ENCODE measurements at regions not wholly inside any gene's neighbourhood (a gene's known extent, or its start where the extent isn't known, plus 50 kb on each side); places are given as distances from the start of the nearest gene placed in this dataset.
"Not testable (repeated sequence)": the region's sequence is repeated elsewhere in the genome, so short reads cannot be mapped to it uniquely, and the experiment has no call there.

- not testable (repeated sequence) for DNase-seq
Observed at GRCh38 chr10:129213996-129214395, 253.0 kb upstream of the MGMT start.

- no peak for DNase-seq
Observed at GRCh38 chr10:129219364-129219763, 247.7 kb upstream of the MGMT start.

DNA sequence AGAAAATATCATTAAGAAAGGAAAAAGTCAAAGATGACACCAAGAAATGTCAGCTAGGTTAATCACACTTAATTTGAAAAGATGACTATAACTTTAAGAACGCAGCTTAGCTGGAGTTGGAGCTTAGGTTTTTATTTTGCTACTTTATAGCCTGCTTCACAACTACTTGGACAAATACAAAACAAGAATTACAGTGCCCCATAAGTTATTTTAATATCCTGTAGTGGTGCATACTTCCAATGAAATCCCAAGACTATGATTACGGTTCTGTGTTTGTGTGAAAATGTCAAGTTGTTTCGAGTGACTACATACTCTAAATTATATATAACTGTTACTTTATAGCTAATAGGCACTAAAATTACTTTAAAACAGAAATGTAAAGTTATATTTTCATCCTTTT, 244.6 kb upstream of the MGMT start:
- DNase-seq: no peak

GRCh38 chr10:129223363-129223762, 243.7 kb upstream of the MGMT start:
- DNase-seq: no peak

DNA sequence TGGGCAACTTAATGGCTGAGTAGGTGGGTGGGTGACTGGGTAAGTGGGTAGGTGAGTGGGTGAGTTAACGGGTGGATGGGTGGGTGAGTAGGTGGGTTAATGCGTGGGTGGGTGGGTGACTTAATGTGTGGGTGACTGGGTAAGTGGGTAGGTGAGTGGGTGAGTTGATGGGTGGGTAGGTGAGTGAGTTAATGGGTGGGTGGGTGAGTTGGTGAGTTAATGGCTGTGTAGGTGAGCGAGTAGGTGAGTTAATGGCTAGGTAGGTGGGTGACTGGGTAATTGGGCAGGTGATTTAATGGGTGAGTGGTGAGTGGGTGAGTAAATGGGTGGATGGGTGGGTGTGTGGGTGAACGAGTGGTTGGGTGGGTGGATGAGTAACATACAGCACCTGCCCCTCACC, 243.0 kb upstream of the MGMT start:
- DNase-seq: no peak

DNA sequence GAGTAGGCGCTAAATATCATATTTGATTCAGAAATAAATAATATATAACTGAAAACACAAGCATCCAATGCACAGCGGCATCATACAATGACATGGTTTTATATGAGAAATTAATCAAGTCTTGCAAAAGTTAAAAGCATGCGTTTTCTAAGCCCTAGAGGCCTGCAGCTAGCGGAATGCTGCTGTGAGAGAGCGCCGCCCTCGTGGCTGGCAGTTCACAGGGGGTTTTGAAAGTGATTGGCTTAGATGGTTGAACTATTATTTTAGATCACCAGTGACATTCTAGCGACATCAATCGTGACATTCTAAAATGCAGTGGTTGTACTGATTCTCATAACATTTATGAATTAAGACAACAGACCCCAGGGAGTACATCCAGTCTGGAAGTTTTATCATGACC, 235.2 kb upstream of the MGMT start:
- no peak for DNase-seq

DNA sequence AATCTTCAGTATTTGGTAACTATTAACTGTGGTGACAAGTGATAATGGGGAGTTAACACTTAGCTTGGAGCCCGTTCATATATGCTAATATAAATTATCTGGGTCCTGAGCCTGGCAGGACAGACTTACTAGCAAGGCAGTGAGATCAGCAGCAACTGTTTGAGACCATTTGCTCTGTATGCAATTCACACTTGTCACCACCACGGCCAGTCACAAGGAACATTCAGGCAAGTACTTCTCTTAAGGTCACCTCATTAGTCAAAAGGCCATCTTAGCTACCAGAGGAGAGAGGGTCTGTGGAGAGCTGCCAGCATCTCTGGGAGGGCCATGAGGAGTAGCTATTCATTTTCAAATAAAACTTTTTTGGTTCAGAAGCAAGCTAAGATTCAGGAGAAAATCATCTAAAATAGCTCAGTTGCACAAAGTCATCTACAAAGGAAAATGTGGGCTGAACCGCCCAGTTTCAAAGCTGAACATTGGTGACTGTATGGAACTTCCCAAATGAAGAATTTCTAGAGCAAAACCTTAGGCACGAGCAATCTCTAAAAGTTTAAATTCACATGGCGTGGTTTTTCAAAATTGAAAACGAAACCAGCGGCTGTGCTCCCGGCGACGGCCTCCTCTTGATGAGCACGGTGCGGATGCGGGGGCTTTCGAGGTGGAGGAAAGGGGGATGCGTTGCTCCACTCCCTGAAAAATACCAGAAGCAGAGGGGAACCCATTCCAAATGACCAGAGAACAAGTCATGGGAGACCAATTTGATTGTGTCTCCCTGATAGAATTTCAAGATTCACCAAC, 233.5 kb upstream of the MGMT start:
- DNase-seq: no peak

GRCh38 chr10:129236274-129236691, 230.8 kb upstream of the MGMT start:
- no peak for DNase-seq

GRCh38 chr10:129241461-129241860, 225.6 kb upstream of the MGMT start:
- no peak for DNase-seq

DNA sequence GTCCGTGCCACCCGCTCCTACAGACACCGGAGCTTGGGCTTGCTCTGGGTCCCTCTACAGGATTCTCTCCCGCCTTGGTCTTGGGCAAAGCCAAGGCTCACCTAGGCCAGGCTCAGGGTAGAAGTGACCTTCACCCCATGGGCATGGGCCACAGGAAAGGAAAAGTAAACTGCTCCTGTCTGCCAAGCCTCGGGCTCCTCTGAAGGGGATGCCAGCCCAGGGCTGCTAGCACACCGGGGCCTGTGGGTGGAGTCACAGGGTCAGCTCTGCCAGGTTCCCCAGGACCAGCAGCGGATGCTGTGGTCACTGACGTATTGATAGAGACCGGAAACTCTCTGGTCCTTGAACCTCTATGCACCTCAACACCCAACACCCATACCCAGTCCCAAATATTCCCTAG, 222.7 kb upstream of the MGMT start:
- DNase-seq: no peak

GRCh38 chr10:129244757-129245156, 222.3 kb upstream of the MGMT start:
- no peak for DNase-seq

DNA sequence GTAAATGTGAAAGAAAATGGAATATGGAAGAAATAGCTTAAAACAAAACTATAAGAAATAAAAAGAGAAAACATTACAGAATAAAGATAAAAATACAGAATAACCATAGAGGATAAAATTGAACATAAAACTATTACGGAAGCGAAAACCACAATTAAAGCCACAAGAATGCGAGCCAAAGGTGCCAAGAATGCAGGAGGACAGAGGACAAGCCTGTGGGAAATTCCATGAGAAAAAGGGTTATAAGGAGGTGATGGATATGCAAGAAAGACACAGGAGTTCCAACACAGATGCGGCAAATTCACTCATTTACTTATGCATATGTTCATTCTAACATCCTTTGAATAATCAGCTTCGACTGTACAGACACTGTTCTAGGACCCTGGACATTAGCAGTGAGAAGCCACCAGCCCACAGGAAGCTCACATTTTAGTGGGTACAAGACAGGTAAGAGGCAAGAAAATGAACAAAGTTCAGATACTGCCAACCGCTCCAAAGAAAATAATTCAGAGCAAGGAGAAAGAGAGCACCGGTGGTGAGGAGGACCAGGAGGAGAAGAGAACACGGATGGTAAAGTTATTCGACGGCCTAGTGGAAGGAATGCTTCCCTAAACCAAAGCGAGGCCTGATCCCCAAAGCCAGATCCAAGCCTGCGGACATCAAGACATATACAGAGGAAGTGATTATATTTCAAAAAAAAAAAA, 213.7 kb upstream of the MGMT start:
- no peak for DNase-seq

- DNase-seq: no peak
Observed at GRCh38 chr10:129253865-129254179, 213.2 kb upstream of the MGMT start.

GRCh38 chr10:129258283-129258923, 208.6 kb upstream of the MGMT start:
- no peak for DNase-seq

DNA sequence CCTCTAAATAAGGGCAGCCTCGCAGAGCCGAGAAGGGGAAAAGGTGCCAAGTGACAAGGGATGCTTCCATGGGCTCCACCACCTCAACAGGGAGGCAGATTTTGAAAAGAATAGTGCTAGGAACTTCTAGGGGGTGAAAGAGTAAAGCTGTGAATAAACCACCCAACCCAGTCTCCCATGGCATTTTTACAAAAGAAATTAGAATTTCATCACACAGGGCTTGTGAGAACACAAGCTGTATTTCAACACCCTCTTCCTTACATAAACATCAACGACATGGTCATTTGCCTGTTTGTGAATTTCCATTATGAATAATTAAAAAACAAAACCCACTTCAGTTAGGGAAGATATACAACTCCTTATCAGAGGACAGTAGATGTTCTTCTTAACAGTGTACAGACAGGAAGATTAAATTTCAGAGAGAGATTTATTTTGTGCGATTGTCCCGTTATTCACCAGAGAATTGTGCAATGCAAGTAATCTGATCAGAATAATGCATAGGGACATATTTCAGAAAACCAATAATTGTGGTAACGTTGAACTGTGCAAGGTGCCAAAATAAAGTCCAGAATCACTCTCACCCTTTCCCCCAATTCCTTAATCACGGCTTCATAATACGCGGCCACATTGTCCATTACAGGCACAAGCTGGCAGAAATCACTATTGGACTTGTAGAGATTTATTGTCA, 207.8 kb upstream of the MGMT start:
- no peak for DNase-seq

DNA sequence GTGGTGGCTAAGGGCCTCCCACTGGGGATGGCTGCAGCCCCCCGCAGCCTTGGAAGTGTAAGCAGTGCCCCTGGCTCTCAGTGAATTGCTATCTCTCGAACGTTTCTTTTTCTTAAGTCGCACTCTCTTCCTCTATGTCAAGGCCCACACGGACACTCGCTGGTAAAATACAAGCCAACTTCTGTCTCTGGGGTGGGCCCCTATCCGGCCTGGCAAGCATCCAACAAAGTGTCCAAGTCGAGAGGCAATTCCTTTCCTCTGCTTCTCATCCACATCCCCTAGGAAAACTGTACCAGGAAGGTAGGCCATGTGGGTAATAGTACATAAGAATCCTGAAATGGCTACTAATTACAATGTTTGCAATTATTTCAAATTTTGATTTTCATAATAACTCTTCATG, 194.9 kb upstream of the MGMT start:
- DNase-seq: no peak

GRCh38 chr10:129272866-129273650, 194.0 kb upstream of the MGMT start:
- DNase-seq: no peak

GRCh38 chr10:129273860-129274259, 193.2 kb upstream of the MGMT start:
- DNase-seq: no peak

DNA sequence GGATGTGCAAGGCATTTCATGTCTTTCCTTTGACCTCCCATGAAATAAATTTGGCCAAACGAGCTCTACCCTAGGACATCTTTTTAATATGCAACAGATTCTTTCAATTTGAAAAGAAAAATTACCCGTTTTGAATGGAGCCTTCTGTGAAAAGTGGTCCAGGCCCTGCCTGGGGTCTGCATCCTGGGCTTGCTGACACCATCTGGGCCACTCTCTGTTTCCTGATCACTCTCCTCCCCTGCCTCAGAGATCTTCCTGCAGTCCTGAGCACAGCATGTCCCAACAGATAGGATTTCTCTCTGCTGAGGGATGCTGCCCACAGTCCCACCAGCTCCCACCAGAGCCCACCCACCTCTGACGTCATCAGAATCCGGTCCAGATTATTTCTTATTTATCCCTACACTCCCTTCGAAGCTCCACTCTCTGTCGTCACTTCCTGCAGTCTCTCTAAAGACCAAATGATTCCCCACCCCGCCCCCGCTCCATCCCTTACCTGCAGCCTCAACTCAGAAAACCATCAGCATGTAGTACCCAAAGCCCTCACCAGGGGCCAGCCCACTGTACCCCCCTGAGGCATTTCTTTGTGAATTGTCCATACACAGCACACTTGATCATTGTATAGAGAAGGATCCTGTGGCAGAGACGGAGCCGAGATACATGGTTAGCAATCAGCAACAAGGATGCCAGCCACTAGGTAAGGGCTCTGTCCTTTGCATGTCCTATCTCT, 192.1 kb upstream of the MGMT start:
- no peak for DNase-seq

DNA sequence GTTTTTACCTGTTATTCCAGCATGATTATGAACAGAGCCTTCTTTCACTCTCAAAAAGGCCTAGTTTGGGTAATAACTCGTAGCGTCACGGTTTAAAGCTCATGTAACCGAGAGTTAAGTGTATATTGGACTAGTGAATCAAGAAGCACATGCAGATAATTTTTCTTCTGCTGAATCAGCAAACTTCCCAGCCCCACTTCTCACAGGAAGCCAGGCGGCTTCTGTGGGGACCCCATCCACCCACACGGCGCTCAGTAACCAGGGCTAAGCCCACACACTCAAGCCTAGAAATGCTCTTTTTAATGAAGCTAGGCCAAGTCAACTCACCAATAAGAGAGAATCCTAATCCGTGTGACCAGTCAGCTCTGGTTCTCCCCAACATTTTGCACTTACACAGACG, 191.2 kb upstream of the MGMT start:
- no peak for DNase-seq

DNA sequence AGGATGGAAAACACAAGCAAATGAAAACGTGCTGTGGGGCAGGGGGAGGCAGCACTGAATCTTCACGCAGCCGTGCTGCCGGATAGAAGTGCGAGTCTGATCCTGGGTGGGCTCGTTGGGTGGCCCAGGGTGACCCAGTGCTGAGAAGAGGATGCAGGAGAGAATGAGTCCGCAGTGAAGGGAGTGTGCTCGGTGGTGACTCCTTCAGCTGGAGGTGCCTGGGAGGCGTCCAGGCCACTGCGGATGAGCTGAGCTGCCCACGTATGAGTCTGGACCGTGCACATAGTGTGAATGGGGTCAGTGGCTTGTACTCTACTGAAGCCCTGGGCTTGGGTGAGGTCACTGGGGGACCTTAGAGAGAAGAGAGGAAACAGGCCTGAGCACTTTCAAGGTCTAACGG, 190.0 kb upstream of the MGMT start:
- no peak for DNase-seq

DNA sequence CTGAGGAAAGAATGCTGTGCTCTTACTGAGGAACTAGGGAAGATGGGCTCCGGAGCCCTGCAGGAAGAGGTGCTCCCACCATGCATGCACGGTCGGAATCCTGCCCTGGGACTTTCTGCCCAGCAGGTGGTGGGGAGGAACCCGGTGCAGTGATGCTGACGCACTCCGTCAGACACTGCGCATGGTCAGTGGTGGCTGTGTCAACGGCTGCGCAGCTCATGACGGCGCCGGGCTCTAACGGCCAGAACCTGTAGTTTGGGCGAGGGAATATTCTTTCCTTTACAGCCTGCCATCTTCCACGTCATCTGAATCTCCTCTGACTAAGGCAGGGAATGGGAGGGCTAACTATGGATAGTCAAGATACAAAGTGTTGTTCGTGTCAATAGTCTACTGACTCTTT, 189.2 kb upstream of the MGMT start:
- DNase-seq: no peak
